Fibroblast of peridontal ligament (primary cell): ENCODE measurements at regions not wholly inside any gene's neighbourhood (a gene's known extent, or its start where the extent isn't known, plus 50 kb on each side); places are given as distances from the start of the nearest gene placed in this dataset.

ENCODE experiments used
- DNase-seq: peaks from one replicate; pipeline ENCODE4 v3.0.0-alpha.2; 2010; ENCODE audit errors: extremely low read depth

- DNase-seq, result no peak
Measured at GRCh38 chr21:19609611-19610010, 1206.0 kb upstream of the TMPRSS15 start.

DNA sequence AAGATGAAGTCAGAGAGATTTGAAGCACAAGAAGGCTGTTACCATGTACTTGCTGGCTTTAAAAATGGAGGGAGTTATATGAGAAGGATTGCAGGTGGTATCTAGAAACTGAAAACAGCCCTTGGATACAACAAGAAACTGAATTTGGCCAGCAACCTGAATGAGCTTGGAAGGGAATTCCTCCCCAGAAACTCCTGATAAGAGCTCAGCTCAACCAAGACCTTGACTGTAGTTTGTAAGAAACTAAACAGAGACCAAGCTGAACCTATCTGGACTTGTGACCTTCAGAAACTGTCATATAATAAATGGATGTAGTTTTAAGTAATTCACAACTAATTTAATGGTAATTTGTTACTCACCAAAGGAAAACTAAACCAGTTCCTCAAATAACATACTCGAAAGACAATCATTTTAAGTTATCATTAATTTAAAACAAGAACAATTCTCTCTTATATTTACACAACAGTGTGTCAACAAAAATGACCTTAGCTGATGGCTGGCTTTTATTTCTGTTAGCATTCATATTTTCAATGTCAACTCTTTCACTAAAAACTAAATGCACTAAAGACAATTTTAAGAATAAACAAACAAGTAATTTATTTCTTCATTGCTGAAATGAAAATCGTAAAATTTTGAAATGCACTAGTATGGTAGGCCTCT lies 1218.4 kb upstream of the TMPRSS15 start:
- DNase-seq, result no peak

GRCh38 chr21:19640964-19641363 lies 1237.4 kb upstream of the TMPRSS15 start:
- DNase-seq, result no peak

DNA sequence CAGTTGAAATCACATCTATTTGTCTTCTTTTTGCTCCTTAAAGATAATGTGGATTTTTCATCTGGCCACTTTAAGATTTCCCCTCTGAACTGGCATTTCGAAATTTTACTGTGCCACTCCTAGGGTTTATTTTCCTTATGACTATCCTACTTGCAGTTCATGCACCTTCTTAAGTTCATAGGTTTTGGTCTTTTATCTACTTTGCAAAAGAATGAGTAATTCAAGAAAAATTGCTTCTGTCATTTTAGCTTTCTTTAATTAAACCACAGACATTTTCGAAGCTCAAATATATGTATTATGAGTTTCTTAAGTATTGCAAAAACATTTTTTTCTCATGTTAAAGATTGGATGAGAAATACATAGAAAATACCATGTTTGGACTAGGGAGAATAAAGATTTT lies 1244.8 kb upstream of the TMPRSS15 start:
- no peak for DNase-seq

DNA sequence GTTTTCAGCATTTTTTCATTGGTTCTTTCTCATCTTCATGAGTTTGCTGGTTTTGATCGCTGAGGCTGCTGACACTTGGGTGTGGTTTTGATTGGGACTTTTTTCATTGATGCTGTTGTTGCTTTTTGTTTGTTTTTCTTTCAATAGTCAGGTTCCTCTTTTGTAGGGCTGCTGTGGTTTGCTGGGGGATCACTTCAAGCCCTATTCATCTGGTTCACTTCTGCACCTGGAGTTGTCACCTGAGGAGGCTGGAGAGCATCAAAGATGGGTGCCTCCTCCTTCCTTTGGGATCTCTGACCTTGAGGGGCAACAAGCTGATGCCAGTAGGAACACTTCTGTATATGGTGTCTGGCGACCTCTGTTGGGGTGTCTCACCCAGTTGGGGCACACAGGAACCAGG lies 1279.9 kb upstream of the TMPRSS15 start:
- no peak for DNase-seq

- DNase-seq, result no peak
Measured at GRCh38 chr21:19684328-19684727, 1280.7 kb upstream of the TMPRSS15 start.

DNA sequence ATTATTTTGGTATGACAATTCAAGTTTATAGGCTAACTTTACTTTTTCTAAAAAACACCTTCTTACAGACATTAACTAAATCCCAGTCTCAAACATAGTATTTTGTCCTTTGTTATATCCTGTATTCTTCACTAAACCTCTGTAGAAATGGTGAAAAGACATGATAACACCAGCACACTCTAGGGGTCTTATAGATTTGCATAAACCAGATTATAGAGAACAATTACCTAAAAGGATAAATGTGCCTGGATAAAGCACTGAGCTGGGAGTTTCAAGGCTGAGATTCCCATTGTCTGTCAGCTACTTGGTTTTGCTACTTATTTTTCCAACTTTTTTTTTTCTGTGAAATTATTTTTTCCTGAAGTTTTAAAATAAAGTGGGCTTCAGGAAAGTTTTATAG lies 1288.6 kb upstream of the TMPRSS15 start:
- no peak for DNase-seq

- DNase-seq, result no peak
Measured at GRCh38 chr21:19695796-19696195, 1292.2 kb upstream of the TMPRSS15 start.

GRCh38 chr21:19700476-19700875 lies 1296.9 kb upstream of the TMPRSS15 start:
- DNase-seq, result no peak

- no peak for DNase-seq
Measured at GRCh38 chr21:19702726-19703125, 1295.5 kb upstream of the NCAM2 start.

DNA sequence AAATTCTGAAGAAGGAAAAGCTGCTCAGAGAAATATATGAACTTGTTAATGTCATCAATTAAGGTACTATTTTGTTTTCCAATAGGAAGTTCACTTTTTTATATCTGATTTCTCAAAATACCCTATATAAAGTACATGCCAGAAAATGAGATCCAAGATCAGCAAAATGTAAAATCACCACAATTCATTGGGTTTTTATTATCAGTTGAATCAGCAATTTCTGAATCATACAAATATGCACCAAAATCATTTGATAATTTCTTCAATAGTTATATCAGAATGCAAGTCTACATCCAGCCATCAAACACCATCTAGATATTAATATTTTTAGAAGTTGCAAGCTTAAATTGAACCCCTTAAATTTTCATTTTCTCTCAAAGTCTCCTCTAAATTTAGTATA lies 1293.4 kb upstream of the NCAM2 start:
- DNase-seq, result no peak

DNA sequence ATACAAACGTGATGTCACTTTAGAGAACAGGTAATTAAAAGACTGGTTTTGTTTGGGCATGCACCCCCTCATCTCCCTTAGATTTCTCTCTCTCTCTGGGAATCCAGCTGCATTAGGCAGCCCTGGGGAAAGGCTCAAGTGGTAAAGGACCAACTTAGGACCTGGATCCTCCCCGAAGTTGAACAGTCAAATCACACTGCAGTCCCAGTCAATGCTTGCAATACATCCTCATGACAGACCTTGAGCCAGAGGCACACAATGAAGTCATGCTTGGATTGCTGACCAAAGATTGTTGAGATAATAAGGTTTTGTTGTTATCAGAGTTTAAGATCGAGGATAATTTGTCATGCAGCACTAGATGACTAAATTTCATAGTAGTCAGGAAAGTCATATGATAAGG lies 1285.8 kb upstream of the NCAM2 start:
- no peak for DNase-seq

DNA sequence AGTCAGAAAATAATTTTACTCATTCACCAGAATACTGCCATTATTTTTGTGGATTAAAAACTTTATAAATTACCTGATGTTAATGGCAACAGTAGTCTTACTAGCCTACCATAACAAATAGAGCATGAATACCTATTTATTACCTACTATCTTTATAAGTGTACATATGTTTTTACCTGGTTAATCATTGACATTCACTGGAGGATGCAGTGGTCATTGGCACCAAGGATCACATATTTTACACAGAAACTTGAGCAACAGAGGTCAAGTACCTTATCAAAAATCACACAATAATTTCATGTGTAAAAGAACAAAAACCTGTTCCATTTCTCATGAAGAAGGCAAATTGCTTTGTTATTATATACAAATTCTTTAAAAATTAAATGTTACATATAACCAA lies 1284.9 kb upstream of the NCAM2 start:
- no peak for DNase-seq

- no peak for DNase-seq
Measured at GRCh38 chr21:19724081-19724480, 1274.1 kb upstream of the NCAM2 start.

DNA sequence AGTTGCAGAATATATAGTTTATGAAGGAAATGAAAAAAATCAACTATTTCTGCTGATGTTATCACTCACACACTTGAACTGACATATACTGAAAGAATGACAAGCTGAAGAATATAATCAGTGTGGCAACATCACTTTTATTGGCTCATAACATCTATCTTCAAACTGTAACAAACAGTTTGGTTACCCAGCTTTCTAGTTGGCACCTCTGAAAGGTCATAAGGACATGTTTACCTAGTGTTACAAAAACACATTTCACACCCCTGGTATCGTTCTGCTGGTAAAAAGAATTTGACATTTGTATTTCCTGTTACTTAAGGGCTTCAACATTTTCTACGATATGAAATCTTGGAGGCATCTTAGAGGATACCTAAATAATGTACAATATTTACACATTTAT lies 1267.0 kb upstream of the NCAM2 start:
- DNase-seq, result no peak

- DNase-seq, result no peak
Measured at GRCh38 chr21:19759836-19760235, 1238.4 kb upstream of the NCAM2 start.

DNA sequence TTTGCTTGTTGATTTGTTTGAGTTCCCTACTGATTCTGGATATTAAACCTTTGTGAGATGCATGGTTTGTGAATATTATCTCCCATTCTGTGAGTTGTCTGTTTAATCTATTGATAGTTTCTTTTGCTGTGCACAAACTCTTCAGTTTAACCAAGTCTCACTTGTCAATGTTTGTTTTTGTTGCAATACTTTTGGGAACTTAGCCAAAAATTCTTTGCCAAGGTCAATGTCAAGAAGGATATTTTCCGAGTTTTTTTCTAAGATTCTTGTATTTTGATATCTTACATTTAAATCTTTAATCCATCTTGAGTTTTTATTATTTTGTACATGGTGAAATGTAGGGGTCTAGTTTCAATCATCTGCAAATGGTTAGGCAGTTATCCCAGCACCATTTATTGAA lies 1230.7 kb upstream of the NCAM2 start:
- no peak for DNase-seq

DNA sequence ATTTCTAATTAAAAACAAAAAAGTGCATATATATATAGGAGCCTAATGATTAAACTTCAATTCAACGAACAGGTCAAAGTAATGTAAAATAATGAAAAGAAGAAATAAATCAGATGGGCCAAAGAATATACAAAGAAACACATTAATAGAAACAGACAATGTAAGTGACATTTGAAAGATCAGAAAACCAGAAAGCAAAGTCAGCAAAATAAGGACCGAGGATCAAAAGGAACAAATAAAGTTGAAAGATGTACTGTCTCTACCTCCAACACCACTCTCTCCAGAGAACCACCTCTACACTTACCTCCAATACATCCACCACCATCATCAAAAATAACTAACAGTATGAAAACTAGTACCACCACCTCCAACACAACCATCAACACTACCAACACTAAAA lies 1226.3 kb upstream of the NCAM2 start:
- no peak for DNase-seq

GRCh38 chr21:19776076-19776475 lies 1222.1 kb upstream of the NCAM2 start:
- no peak for DNase-seq

DNA sequence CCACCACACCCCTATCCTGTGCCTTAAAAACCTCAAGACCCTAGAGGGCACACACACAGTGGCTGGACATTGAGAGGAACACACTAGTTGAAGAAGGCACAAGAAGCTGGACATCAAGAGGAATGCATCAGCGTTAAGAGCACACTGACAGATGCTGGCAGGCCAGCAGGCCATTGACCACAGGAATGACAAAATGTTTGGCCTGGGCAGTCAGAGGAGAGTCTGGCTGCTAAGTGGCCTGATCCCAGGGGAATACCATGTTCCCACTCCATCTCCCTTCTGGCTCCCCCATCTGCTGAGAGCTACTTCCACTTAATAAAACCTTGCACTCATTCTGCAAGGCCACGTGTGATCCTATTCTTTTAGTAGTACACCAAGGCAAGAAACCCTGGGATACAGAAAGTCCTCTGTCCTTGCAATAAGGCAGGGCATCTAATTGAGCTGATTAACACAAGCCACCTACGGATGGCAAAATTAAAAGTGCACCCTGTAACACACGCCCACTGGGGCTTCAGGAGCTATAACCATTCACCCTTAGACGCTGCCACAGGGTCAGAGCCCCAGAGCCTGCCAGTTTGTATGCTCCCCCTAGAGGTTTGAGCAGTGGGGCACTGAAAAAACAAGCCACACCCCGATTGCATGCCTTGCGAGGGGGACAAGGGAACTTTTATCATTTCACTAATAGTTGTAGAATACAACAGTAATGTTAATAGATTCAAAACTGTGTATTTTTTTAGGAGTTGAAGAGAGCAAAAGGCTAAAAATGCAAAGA lies 1216.1 kb upstream of the NCAM2 start:
- no peak for DNase-seq

- no peak for DNase-seq
Measured at GRCh38 chr21:19785941-19786340, 1212.3 kb upstream of the NCAM2 start.

DNA sequence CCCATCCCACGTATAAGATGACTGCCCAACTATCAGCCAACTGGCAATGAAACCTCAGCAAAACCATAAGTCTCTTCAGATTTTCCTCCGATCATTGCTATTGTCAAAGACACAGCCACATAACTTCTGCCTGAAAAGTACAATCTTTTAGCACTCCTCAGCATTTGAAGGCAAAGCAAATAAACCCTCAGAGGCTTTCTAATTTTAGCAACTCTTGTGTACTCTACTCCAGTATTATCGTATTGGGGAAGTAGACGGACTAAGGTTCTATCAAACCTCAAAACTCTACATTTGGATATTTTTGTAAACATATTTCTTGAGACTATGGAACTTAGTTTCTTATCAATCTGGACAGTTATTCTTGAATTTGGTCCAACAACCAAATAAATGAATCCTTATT lies 1206.2 kb upstream of the NCAM2 start:
- no peak for DNase-seq

DNA sequence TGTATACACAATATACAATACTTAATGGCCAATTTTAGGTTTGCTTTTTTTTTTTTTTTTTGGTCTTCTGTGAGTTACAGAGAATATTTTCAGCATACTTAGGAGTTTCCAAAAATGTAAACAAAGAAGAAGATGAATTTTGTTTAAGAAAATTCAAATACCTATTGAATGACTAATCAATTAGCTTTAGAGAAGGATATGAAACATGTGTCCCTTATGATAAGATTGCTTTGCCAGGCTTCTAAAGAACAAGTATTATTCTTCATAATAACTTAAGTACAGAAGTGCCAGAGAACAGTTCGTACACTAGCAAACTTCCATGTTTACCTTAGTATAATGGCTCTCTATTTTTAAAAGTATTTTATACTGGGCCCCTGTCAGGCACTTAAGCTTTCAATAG lies 1191.0 kb upstream of the NCAM2 start:
- no peak for DNase-seq

- DNase-seq, result no peak
Measured at GRCh38 chr21:19810779-19811178, 1187.4 kb upstream of the NCAM2 start.
